CD4-positive, alpha-beta T cell treated with Interleukin-10 for 1 hour (primary cell): ENCODE measurements at regions not wholly inside any gene's neighbourhood (a gene's known extent, or its start where the extent isn't known, plus 50 kb on each side); places are given as distances from the start of the nearest gene placed in this dataset.

Source experiments
- DNase-seq: peaks from one replicate; pipeline ENCODE4 v3.0.0-alpha.2; 2020

DNA sequence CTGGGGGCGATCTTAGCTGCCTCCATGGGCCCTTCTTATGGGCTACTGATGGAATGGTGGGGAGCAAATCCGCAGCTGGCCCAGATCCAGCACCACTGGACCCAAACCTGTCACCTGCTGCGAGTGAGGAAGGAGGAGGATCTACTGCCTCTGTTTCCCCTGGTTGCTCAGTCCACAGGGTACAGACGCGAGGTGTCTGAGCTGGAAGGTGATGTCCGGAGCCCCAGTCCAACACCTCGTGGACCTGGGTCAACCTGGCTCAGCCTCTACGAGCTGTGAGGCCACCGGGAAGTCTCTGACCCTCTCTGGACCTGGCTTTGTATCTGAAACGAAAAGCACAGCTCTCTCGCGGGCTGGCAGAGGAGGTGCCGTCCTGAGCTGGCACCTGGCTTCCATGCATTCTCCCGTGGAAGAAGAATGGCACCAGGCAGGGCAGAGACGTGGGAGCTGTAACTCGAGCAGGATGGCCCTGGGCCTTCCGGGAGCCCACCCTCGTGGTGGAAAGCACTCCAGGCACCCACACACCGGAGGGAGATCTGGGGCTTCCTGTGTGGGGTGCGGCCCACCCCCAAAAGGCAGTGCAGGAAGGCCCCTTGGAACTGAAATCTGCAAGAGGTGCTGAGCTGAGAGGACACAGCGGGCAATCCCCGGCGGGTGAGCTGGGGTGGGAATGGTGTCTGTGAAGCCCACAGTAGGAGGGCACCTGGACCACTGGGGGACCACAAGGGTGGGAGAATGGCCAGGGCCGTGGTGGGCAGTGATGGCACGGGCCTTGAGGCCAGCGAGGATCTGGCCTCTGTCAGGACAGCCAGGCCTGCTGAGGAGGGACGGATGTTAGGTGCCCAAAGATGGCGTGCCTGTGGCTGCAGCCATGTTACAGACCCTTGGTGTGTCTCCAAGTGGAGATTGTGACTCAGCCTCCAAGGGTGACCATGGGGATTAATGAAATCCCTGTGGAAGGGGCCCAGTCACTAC, 133.4 kb downstream of the OLFM1 start:
- DNase-seq: no peak

DNA sequence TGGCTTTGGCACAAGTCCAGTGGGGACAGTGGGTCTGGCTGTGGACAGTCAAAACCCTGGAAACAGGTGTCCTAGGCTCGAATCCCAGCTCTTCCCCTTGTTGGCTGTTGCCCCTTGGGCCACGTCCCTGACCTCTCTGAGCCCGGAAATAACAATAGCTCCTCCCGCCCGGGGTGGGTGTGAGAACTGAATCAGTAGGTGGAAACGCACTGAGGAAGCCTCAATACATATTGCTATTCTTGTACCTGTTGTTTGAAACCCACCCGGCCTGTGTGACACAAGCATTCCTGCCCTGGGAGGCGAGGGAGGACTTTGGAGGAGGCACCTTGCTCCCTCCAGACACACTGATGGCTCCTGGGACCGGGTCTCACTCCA, 134.1 kb downstream of the OLFM1 start:
- DNase-seq: no peak

DNA sequence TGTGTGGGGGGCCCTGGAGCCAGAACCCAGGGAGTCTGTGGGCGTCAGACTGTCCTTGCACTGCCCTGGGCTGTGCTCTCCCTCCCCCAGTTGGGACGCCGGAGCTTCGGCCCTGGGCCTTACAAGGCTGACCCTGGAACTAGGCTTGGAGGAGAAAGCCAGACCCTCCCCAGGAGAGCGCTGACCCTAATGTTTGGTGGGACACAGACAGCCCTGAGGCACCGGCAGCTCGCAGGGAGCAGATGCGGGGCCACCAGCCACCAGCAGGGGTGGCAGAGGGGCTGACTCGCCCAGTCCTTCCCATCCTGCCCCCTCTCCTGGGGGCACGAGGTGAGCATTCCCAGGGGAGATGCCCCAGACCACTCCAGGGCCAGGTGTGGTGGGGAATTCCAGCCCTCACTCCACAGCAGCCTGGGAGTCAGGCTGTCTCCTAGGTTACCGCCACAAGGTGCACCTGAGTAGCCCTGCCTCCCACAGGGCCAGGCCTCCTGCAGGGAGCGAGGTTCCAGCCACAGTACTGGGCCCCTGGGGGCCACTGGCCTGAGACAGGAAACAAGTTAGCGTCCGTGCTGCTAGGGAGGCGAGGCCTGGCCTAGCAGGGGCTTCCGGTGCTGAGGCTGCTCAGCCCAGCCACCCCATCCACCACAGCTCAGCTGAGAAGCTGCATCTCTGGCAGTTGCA, 134.6 kb downstream of the OLFM1 start:
- no peak for DNase-seq

DNA sequence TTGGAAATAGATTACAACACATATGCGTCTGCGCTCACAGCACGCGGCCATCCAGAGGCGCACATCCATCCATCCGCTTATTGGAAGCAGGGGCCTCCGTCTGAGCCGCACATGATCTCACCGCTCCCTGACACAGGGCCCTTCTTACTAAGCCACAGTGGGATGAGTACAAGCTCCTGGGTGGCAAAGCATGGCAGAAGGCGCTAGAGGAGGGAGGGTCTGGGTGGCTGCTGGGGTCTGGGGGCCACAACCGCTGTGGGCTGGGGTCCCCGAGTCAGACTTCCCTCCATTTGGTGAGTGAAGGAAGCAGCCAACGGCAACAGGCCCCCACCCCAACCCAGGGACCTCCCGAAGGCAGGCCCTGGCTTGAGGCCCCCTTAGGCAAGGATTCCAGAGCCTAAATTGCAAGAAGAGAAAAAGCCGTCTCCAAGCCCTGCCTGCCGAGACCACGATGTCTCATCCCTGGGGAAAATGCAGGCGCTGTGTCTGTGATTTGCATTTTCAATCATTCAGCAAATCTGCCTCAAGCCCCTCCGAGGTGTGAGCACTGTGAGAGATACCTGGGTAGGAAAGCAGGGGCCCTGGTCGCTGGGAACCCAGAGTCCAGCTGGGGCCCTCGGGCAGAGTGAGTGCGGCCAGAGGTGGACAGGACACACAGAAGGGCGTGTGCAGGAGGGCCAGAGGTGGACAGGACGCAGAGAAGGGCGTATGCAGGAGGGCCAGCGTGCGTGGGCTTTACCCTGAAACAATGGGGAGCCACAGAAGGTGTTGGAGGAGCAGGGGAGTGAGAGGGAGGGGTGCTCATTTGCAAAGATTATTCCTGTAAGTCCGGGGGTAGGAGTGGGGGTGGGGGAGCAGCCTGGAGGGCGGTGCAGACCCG, 135.7 kb downstream of the OLFM1 start:
- DNase-seq: no peak

DNA sequence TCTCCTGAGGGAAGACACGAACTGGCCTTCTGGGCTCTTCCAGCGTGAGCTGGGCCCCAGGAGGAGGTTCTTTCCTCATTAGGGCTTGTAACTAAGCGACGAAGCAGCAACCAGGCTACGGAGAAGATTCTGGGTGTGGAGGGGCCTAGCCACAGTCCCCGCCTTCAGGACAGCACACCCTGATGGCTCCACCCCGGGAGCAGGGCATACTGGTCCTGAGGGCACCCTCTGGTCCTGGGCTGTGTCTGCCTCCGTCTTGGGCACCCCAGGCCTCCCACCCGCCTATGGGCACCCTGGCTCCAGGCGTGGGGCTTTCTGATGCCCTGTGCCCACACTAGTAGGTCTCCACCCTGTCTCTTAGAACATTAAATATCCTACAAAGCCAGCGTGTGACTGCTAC, 136.4 kb downstream of the OLFM1 start:
- no peak for DNase-seq

DNA sequence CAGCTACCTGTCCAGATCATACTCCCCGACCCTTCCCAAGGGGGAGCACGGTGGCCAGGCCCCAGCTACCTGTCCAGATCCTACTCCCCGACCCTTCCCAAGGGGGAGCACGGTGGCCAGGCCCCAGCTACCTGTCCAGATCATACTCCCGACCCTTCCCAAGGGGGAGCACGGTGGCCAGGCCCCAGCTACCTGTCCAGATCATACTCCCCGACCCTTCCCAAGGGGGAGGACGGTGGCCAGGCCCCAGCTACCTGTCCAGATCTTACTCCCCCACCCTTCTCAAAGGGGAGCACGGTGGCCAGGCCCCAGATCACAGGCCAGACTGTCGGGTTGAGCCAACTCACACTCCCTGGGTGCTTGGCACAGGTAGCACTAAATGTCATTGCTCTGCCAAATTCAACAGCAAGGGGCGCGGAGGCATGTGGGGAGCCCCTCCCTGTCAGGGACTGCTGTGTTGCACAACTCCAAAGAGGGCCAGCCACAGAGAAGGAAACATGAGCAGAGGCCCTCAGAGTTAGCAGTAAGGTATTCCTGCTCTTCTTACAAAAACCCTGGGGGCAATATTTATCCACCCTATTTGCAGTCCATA, 136.9 kb downstream of the OLFM1 start:
- no peak for DNase-seq

DNA sequence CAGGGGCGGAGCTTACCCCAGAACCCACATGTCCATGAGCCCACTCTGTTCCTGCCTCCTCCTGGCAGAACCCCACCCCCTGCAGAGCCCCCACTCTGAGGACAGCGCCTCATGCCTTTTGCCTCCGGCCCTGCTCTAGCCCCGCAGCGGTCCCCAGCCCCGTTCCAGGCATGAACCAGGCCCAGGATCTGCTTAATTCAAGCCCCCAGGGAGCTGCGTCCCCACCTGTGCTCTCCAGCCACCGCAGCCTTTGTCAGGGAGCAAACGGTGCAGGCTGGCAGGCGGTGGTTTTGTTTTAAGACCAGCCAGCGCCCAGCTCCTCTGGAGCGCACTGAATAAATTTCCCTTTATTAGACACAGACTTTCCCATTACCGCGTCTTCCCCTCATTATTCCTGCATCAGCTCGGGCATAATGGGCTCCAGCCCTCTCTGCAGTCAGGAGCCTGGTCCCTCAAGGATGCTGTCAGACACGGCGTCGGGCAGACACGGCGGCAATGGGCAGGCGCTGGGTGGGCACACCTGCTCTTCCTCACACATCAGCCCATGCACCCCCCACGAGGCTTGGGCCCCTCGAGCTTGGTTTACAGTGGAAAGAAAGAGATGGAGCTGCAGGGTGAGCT, 137.6 kb downstream of the OLFM1 start:
- DNase-seq: no peak

DNA sequence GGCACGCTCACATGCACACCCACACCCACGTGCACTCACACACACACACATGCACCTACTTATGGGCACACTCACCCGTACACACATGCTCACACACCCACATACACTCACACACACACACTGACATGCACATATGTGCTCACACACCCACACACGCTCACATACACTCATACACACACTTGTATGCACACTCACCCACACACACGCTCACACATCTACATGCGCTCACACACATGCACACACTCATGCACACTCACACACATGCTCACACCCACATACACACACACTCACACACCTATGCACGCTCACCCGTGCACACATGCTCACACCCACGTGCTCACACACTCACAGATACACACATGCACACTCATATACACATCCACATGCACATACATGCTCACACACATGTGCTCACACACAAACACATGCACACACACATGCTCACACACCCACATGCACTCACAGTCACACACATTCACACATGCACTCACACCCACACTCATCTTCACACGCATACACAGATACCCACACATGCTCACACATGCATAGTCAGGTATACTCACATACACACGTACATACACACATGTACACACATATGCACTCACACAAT, 138.3 kb downstream of the OLFM1 start:
- DNase-seq: no peak

DNA sequence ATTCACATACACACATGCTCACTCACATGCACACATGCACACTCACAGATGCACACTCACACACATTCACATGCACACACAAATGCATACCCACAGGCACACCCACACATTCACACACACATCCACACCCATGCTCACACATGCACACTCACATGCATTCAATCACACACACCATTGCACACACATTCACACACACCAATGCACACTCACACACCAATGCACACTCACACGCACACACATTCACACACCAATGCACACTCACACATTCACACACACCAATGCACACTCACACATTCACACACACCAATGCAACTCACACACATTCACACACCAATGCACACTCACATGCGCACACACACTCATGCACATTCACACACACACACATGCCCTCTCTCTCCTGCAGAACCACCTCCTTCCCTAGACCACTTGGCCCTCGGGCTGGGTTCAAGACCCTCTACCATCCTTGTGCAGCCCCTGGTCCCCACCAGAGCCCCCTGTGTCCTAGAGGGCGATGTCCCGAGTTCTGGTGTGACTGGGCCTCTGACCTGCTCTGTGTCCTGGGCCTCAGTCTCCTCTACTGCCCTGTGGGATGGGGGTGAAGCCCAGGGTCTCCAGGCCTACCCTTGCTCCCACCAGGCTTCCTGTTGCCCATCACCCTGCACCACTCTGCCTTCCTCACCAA, 139.0 kb downstream of the OLFM1 start:
- DNase-seq: no peak

DNA sequence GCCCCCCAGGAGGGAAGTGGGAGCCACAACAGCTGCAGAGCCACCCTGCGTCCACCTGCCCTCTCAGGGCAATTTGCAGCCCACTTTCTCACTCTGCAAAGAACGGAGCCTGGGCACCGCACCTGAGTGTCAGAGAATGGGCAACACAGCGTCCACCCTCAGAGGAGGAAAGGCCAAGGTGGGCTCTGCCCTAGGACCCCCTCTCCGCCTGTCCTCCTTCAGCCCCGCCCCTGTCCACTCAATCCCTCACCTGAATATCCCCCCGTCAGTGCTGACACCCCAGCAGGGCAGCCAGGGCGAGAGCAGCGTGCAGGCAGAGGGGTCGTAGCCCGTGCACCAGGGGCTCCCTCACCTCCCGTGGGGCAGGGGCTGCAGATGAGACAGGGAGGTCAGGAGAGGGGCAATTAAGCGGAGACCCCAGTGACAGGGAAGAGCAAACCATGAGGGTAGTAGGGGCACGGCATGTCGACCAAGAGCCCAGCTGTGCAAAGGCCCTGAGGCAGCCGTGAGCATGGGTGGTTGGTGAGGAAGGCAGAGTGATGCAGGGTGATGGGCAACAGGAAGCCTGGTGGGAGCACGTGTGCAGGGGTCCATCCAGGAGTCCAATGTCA, 140.3 kb downstream of the OLFM1 start:
- no peak for DNase-seq

DNA sequence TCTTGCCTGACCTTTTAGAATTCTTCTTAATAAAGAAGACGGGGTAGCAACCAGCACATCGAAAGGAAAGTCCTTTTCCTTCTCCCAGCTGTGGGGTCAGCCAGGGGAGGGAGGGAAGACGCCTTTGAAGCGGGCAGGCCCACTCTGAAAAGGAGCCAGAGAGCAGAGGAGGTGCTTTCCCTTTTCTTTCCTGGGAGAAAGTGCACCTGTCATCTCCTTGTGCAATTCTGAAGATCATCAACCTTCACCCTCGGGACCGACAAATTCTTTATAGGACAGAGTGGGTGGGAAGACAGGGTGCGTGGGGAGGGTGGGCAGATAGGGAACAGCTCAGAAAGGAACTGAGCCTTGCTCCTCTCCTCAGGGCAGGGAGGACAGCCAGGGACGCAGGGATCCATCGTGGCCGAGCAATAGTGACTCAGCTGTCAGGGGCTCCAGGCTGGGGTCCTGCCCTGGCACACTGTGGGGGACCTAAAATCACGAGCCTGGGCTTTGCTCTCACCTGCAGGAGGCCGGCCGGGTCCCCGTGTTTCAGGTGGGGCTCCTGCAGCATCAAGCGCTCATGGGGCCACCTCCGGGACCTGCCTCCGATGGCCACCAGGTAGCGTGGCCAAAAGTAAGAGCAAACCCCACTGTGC, 141.0 kb downstream of the OLFM1 start:
- DNase-seq: no peak

DNA sequence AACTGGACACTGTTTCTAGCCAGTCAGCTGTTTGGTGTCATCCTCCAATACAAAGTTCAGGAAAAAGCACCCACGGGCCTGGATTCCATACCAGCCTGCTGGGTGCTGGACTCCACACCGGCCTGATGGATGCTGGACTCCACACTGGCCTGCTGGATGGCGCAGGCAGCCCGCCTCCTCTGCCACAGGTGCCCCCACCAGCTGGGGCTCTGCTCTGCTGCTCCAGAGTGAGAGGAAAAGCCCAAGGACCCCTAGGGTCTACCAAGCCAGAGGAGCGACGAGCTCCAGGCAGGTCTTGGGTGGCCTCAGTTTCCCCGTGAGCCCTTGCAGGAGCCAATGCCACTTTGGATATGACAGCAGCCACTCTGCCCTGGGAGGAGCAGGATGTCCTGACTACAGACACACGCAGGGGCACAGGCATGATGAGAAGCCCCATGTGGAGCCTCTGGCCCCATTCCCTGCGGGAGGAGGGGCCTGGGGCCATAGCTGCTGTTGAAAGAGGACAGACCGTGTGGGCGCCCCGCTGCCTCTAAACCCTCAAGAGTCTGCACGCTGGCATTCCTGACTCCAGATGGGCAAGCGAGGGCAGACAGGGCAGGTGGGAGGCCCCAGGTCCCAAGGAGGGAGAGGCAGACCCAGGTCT, 141.6 kb downstream of the OLFM1 start:
- DNase-seq: no peak

DNA sequence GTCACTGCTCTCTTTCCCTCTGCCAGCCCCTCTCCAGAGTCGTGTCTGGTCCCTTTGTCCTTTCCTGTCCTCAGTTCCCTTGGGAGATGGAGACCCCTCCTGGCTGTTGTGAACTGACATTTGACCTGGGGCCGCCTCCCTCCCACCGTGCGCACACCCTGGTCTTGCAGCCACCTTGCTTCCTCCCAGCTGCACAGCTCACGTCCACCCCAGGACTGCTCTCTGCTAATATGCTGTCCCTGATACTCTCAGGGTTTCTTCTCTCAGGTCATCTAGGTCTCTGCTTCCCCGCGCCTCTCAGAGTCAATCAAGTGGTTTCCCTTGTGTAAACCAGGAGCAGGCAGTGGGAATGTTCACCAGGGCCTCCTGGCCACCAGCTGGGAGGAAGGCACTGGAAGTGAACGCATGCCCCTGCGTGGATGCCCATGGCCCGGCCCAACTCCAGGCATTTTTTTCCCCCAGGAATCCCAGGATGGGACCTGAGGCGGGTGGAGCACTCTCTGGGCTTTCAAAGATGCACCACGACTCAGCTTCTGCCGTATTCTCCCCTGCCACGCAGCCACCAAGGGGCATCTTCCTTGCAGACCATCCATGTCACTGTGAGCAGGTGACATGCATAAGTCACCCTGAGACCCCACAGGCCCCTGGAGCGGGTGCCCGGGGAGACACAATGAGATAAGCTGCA, 142.4 kb downstream of the OLFM1 start:
- DNase-seq: no peak

DNA sequence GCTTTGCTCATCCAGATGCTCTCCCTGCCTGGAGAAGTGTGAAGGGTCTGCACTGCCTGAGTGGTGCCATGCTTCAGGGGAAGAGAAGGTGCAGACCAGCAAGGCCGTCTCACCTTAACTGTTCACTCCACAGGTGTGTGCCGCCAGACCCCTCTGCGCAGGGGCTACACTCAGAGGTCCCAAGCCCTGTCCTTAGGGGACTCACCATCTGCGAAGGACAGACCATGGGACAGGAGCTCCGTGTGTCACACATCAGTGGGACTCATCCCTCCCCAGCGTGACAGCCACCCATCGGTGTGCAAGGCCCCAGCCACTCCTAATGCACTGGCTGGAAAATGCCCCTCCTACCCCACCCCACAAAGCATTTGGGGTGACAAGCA, 142.9 kb downstream of the OLFM1 start:
- DNase-seq: no peak

DNA sequence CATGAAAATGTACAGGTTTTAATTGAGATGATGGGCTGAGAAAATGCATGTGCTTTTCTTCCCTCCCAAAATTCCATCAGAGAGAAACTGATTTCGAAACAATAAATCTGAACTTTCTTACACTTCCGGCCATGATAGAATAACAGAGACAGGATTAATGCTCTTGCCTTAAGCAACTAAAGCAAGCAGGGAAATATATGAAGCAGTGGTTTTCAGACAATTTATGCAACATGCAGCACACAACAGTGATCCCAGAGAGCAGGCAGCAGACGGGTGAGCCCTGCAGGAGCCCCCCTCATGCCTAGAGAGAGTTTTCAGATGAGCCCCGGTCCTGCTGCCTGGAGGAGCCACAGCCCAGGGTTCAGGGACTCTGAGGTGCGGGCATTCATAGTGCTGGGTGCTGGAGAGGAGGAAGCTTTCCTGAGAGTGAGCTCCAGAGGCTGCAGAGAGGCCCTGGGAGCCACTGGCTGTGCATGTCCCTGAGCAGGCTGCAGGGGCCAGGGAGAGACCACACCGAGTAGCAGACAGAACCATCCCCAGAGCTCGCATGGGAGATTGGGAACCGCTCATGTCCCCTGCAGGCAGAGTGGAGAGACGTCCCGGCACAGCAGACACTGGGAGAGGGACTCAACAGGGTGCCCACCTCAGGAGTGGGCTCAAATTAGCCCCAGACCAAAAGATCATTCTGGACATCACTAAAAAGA, 143.5 kb downstream of the OLFM1 start:
- no peak for DNase-seq

DNA sequence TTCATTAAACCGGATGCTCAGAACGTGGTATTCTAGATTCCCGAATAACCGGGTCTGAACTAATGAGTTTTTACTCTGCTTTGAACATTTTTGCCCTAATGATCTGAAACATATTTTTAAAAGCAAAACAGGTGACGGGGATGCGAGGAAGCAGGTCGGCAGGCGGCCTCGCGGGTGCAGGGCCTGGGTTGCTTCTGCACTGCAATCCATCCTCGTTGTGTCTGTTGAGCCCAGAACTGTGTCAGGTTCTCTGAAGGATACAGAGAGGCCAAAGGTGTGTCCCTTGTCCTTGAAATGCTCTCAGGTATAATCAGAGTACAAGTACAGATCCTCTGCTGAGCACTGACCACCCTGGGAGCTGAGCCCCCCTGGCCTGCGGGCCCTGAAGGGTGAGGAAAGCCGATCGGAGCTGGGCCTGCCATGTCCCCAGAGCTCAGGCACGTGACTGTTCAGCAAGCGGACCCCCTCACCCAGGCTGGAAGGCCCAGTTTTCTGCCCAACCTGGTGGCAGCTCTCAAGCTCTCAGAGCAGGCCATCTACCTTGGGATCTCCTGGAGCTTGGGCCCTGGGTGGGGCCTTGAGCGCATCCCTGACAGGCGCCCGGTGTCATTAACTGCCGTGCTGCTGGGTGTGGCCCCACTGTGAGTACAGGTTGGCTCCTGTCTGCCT, 151.8 kb downstream of the OLFM1 start:
- DNase-seq: no peak

DNA sequence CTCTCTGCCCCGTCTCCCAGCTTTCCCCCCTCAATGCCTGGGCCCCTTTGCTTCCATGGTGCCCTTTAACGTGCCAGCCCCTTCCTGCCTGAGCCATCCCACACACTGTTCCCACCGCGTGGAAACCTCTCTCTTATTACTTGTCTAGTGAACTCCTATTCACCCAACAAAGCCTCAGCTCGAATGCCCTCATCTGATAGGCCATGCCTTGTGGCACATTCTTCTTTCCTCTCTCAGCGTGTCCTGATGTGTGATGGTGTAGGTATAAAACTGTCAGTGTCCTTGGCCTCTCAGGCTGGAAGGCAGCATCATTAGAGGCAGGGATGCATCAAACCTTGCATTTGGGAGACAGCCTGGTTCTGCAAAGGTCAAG, 152.3 kb downstream of the OLFM1 start:
- no peak for DNase-seq

DNA sequence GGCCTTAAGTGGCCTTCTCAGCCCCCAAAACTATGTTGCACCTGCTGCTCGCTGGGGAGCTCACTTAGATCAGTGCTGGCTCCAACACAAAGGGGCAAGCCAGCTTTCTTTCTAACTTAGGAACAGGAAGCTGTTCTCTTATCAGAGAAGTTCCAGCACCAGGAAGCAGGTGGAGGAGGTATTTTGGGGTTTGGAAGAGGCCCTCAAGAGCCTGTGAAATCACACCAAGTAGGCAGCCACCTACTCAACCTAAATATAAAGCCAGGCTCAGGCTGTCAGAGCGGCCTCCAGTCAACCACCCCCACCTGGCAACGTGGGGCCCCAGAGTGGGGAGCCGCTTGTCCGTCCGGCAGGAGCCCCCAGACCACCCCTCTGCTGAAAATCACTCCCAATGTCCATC, 152.8 kb downstream of the OLFM1 start:
- no peak for DNase-seq
